Skeletal muscle satellite cell (primary cell): ENCODE measurements at regions not wholly inside any gene's neighbourhood (a gene's known extent, or its start where the extent isn't known, plus 50 kb on each side); places are given as distances from the start of the nearest gene placed in this dataset.

Source experiments
- H3K27me3 ChIP-seq: 2 replicates; pipeline ENCODE4 v1.7.0; 2013; ENCODE audit warnings: low read length; ENCODE audit not compliant: control insufficient read depth, insufficient read depth
- H3K36me3 ChIP-seq: 2 replicates; pipeline ENCODE4 v1.7.0; 2013; ENCODE audit warnings: mild to moderate bottlenecking, control low read depth, low read length; ENCODE audit not compliant: insufficient read depth
- H3K4me1 ChIP-seq: 2 replicates; pipeline ENCODE4 v1.7.0; 2013; ENCODE audit warnings: low read length; ENCODE audit not compliant: control insufficient read depth, insufficient read depth
- H3K4me2 ChIP-seq: 2 replicates; pipeline ENCODE4 v1.7.0; 2013; ENCODE audit warnings: mild to moderate bottlenecking, low read length
- H3K4me3 ChIP-seq: 2 replicates; pipeline ENCODE4 v1.7.0; 2013; ENCODE audit warnings: low read length
- H3K9ac ChIP-seq: 2 replicates; pipeline ENCODE4 v1.7.0; 2013; ENCODE audit warnings: mild to moderate bottlenecking, low read depth, low read length, moderate library complexity
- H3K9me3 ChIP-seq: replicated peaks from 2 replicates; pipeline ENCODE4 v1.7.0; 2013; ENCODE audit warnings: mild to moderate bottlenecking, control low read depth, low read length

GRCh38 chr16:55078153-55078552 lies 147.5 kb downstream of the IRX5 start:
- Histone ChIP-seq H3K4me1 (no peaks in the 10 kb centered on the region), H3K9me3 (no peaks in the 10 kb centered on the region), H3K36me3 (no peaks in the 10 kb centered on the region), H3K9ac (no peak overlapping the region), H3K4me2 (no peak overlapping the region), H3K4me3 (no peak overlapping the region), H3K27me3 (peaks cover 2% of the 10 kb centered on the region)

DNA sequence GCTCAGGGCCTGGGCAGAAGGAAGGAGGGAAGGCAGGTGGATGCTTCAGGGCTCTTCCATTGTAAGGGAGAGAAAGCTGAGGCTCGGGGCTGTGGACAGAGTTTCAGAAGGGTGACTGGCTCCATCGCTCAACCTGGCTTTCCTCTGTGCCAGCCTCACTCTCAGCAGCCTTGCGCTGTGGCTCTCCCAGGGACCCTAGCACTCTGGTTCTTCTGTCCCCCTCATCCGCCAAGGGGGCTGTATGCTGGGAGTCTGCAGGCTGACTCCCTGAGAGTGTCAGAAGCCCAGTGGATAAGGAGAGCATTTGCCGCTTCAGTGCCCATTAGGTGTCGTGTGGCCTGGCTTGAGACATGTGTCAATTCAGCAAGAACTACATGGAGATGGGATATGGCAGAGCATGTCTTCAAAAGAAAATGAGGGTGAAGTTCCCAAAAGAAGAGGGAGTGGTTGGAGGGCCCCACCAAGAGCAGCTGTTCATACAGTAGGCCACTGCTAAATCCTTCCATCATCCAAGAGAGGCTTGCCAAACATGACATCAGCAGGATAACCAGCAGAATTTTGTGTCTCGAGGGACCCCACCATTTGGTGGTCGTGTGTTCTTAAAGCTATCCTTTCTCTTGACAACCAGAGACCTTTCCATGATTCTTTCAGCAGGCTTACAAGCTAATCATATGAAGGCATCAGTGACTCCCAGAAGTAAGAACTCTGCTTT lies 148.2 kb downstream of the IRX5 start:
- Histone ChIP-seq H3K36me3 (no peaks in the 10 kb centered on the region), H3K4me2 (no peak overlapping the region), H3K9me3 (no peaks in the 10 kb centered on the region), H3K27me3 (peaks cover 2% of the 10 kb centered on the region), H3K9ac (no peak overlapping the region), H3K4me1 (no peaks in the 10 kb centered on the region), H3K4me3 (no peak overlapping the region)

GRCh38 chr16:55081622-55082590 lies 151.2 kb downstream of the IRX5 start:
- no peak overlapping the region for H3K9ac ChIP-seq
- no peak overlapping the region for H3K4me3 ChIP-seq
- no peaks in the 10 kb centered on the region for H3K4me1 ChIP-seq
- H3K4me2 ChIP-seq, result no peak overlapping the region
- peaks cover 2% of the 10 kb centered on the region for H3K27me3 ChIP-seq
- no peaks in the 10 kb centered on the region for H3K36me3 ChIP-seq
- H3K9me3 ChIP-seq, result no peaks in the 10 kb centered on the region

DNA sequence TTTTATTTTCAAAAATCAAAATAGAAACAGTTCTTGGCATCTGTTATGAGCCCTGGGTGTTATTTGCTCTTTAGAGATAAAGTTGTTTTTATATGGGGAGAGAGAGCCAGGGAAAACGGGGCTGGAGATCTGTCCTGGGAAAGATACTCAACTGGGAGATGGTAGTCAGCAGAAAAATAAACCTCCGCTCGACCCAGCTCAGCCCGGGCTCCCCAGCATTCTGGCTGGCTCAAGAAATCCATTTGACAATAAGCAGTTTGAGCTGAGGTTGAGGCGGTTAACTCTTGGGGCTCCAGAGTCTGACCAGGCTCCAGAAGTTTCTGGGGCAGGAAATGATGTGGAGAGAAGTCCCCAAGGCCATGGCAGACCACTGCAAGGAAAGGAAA lies 151.9 kb downstream of the IRX5 start:
- Histone ChIP-seq H3K9ac (no peak overlapping the region), H3K4me1 (no peaks in the 10 kb centered on the region), H3K9me3 (no peaks in the 10 kb centered on the region), H3K4me3 (no peak overlapping the region), H3K36me3 (no peaks in the 10 kb centered on the region), H3K4me2 (no peak overlapping the region), H3K27me3 (peaks cover 2% of the 10 kb centered on the region)

DNA sequence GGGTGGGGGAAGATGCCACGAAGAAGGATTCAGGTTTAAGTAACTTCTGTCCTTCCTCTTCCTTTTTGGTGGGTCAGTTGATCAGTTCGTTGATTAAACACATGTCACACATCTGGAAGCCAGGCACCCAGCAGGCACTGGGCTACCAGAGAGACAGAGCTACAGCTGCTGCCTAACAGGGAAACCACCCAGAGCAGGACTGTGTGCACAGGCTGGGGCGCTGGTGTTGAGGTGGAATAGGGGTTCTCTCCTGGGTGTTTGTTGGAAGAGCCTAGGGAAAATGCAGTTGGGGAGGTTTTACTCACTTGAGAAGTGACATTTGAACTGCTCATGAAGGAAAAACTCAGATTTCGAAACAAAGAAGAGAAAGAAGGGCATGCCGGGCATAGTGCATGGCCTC lies 152.4 kb downstream of the IRX5 start:
- H3K9ac ChIP-seq, result no peak overlapping the region
- H3K4me3 ChIP-seq, result no peak overlapping the region
- no peaks in the 10 kb centered on the region for H3K36me3 ChIP-seq
- H3K4me2 ChIP-seq, result no peak overlapping the region
- H3K4me1 ChIP-seq, result no peaks in the 10 kb centered on the region
- H3K9me3 ChIP-seq, result no peaks in the 10 kb centered on the region
- peaks cover 2% of the 10 kb centered on the region for H3K27me3 ChIP-seq

DNA sequence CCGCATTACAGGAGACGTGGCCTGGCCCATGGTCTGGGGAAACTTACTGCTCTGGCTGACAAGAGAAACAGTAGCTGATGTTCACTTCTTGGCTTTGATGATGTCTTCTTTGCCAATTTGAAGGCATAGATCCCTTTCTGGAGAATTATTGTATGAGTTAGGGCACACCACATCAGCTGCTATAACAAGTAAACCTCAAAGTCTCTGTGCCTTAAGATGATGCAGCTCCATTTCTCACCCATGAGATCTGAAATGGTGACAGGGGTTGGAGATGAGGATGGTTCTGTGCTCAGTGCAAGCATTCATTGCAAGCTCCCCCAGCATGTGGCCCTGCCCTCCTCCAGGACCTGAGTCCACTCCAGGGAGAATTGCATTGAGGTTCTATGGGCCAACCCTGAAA lies 157.4 kb downstream of the IRX5 start:
- Histone ChIP-seq H3K9ac (no peak overlapping the region), H3K9me3 (no peaks in the 10 kb centered on the region), H3K27me3 (no peaks in the 10 kb centered on the region), H3K4me2 (no peak overlapping the region), H3K36me3 (no peaks in the 10 kb centered on the region), H3K4me3 (no peak overlapping the region), H3K4me1 (no peaks in the 10 kb centered on the region)

- no peak overlapping the region for H3K4me2 ChIP-seq
- no peaks in the 10 kb centered on the region for H3K36me3 ChIP-seq
- no peak overlapping the region for H3K4me3 ChIP-seq
- no peak overlapping the region for H3K9ac ChIP-seq
- H3K4me1 ChIP-seq, result no peaks in the 10 kb centered on the region
- H3K9me3 ChIP-seq, result no peaks in the 10 kb centered on the region
- no peaks in the 10 kb centered on the region for H3K27me3 ChIP-seq
These were observed 158.9 kb downstream of the IRX5 start for GRCh38 chr16:55089600-55089999.

DNA sequence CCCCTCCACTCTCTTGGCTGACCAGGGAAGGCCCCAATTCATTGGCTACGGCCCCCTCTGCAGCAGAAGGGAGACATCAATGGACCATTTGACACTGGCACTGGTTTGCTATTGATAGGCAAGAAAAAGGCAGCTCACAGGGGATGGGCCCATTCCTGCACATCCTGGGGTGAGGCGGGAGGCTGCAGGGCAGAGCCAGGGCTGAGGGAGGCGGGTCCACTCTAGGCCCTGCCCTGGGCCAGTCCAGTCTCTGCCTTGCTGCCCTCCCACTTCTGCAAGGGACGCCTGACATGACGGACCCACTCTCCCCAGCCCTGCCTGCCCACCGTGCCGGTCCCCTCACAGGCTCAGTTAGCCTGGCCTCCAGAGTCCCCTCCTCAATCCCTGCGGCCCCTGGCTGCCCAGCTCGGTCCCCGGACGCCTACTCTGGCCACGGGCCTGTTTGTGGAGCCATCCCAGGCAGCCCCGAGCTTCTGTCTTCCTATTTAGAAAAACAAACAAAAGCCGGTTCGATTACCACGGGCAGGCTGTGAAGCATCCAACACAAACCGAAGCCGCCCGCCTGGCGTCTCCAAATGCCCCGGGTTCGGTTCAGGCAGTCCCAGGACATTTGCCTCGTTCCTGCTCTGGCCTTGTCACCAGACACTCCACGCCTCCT lies 160.7 kb downstream of the IRX5 start:
- Histone ChIP-seq H3K9ac (no peak overlapping the region), H3K9me3 (no peaks in the 10 kb centered on the region), H3K4me3 (no peak overlapping the region), H3K36me3 (no peaks in the 10 kb centered on the region), H3K27me3 (no peaks in the 10 kb centered on the region), H3K4me2 (no peak overlapping the region), H3K4me1 (no peaks in the 10 kb centered on the region)

DNA sequence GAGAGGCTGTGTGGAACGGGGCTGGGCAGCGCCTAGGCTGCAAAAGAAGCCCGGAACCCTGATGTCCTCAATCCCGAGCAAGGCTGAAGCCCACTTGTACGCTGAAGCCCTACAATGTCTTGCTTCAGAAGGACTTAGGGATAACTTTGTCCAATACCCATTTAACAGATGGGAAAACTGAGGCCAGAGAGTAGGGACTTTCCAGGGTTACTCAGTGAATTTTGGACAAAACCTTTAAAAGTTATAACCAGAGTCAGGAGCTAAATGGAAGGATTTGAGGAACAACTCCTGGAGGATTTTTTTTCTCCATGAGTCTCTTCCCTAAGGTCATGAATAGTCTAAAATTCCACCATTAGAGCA lies 161.2 kb downstream of the IRX5 start:
- no peaks in the 10 kb centered on the region for H3K27me3 ChIP-seq
- H3K4me1 ChIP-seq, result no peaks in the 10 kb centered on the region
- no peaks in the 10 kb centered on the region for H3K9me3 ChIP-seq
- no peak overlapping the region for H3K9ac ChIP-seq
- no peak overlapping the region for H3K4me2 ChIP-seq
- no peak overlapping the region for H3K4me3 ChIP-seq
- no peaks in the 10 kb centered on the region for H3K36me3 ChIP-seq

DNA sequence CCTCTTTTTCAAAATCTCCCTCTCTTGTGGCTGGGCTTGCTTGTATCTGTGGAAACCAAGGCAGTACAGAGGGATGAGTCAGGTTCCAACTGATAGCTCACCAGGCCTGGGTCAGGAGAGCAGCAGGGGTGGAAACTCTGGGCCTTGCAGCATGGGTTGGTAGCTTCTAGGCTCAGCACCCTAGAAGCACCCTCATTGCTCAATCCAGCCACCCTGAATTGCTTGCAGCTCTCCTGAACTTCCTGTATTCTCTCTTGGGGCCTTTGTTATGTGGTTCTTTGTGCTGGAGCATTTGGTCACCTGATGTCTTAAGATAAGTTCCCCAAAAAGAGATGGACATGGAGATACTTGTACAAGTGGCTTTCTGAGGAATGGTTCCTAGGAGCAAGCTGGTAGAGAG lies 169.4 kb downstream of the IRX5 start:
- no peaks in the 10 kb centered on the region for H3K36me3 ChIP-seq
- H3K9me3 ChIP-seq, result peaks cover 2% of the 10 kb centered on the region
- no peaks in the 10 kb centered on the region for H3K27me3 ChIP-seq
- H3K4me1 ChIP-seq, result no peaks in the 10 kb centered on the region
- no peak overlapping the region for H3K4me3 ChIP-seq
- H3K9ac ChIP-seq, result no peak overlapping the region
- H3K4me2 ChIP-seq, result no peak overlapping the region

- H3K9ac ChIP-seq, result no peak overlapping the region
- H3K9me3 ChIP-seq, result peaks cover 2% of the 10 kb centered on the region
- no peak overlapping the region for H3K4me3 ChIP-seq
- H3K4me1 ChIP-seq, result no peaks in the 10 kb centered on the region
- H3K36me3 ChIP-seq, result no peaks in the 10 kb centered on the region
- no peaks in the 10 kb centered on the region for H3K27me3 ChIP-seq
- H3K4me2 ChIP-seq, result no peak overlapping the region
These were observed 170.4 kb downstream of the IRX5 start for GRCh38 chr16:55101026-55101425.
